H9 (cell line): ENCODE measurements at regions not wholly inside any gene's neighbourhood (a gene's known extent, or its start where the extent isn't known, plus 50 kb on each side); places are given as distances from the start of the nearest gene placed in this dataset.

Experiments used
- DNase-seq: peaks from one replicate; pipeline ENCODE4 v3.0.0-alpha.2; 2017
- H2AFZ ChIP-seq: one replicate; pipeline ENCODE4 v1.6.1; 2013; ENCODE audit warnings: mild to moderate bottlenecking, low read length, control low read depth, moderate library complexity
- H2AK5ac ChIP-seq: 2 replicates; pipeline ENCODE4 v1.6.1; 2013; ENCODE audit warnings: low read length, control low read depth, mixed read lengths; ENCODE audit not compliant: insufficient read length
- H2BK120ac ChIP-seq: one replicate; pipeline ENCODE4 v1.6.1; 2013; ENCODE audit warnings: low read depth, mild to moderate bottlenecking, low read length, control low read depth, inconsistent platforms; ENCODE audit not compliant: poor library complexity, severe bottlenecking
- H2BK12ac ChIP-seq: 2 replicates; pipeline ENCODE4 v1.6.1; 2013; ENCODE audit warnings: low read length, control low read depth, mixed read lengths, low read depth; ENCODE audit not compliant: insufficient read length
- H2BK15ac ChIP-seq: 2 replicates; pipeline ENCODE4 v1.6.1; 2013; ENCODE audit warnings: low read depth, low read length, control low read depth
- H2BK20ac ChIP-seq: one replicate; pipeline ENCODE4 v1.6.1; 2013; ENCODE audit warnings: low read depth, mild to moderate bottlenecking, low read length, control low read depth, inconsistent platforms; ENCODE audit not compliant: poor library complexity, severe bottlenecking
- H2BK5ac ChIP-seq: 2 replicates; pipeline ENCODE4 v1.6.1; 2013; ENCODE audit warnings: low read length, control low read depth, mixed read lengths; ENCODE audit not compliant: insufficient read length
- H3K14ac ChIP-seq: 2 replicates; pipeline ENCODE4 v1.6.1; 2013; ENCODE audit warnings: low read length, control low read depth; ENCODE audit not compliant: insufficient read depth
- H3K18ac ChIP-seq: 2 replicates; pipeline ENCODE4 v1.6.1; 2013; ENCODE audit warnings: low read depth, mild to moderate bottlenecking, mixed read lengths, low read length, control low read depth; ENCODE audit not compliant: insufficient read length
- H3K23ac ChIP-seq: 2 replicates; pipeline ENCODE4 v1.6.1; 2013; ENCODE audit warnings: low read length, control low read depth, mixed read lengths, low read depth; ENCODE audit not compliant: insufficient read length
- H3K23me2 ChIP-seq: 2 replicates; pipeline ENCODE4 v1.6.1; 2013; ENCODE audit warnings: low read depth, mild to moderate bottlenecking, mixed read lengths, low read length, control low read depth; ENCODE audit not compliant: insufficient read length, poor library complexity, severe bottlenecking
- H3K27ac ChIP-seq: 2 replicates; pipeline ENCODE4 v1.5.1; 2013; ENCODE audit warnings: low read length, control low read depth, mixed read lengths, low read depth; ENCODE audit not compliant: insufficient read length
- H3K27me3 ChIP-seq: 2 replicates; pipeline ENCODE4 v1.6.1; 2013; ENCODE audit warnings: low read length, control low read depth, inconsistent platforms; ENCODE audit not compliant: insufficient read depth
- H3K4ac ChIP-seq: 2 replicates; pipeline ENCODE4 v1.6.1; 2013; ENCODE audit warnings: low read depth, mild to moderate bottlenecking, control low read depth, inconsistent platforms, low read length, moderate library complexity
- H3K4me1 ChIP-seq: 2 replicates; pipeline ENCODE4 v1.6.1; 2013; ENCODE audit warnings: low read length, control low read depth, inconsistent platforms; ENCODE audit not compliant: insufficient read depth
- H3K4me2 ChIP-seq: 2 replicates; pipeline ENCODE4 v1.6.1; 2013; ENCODE audit warnings: low read length, control low read depth, mixed read lengths; ENCODE audit not compliant: insufficient read length, insufficient read depth
- H3K56ac ChIP-seq: 2 replicates; pipeline ENCODE4 v1.6.1; 2013; ENCODE audit warnings: low read depth, mild to moderate bottlenecking, mixed read lengths, low read length, control low read depth; ENCODE audit not compliant: insufficient read length
- H3K79me1 ChIP-seq: 2 replicates; pipeline ENCODE4 v1.6.1; 2013; ENCODE audit warnings: low read depth, mild to moderate bottlenecking, moderate library complexity, low read length, control low read depth, inconsistent platforms; ENCODE audit not compliant: insufficient read depth, poor library complexity, severe bottlenecking
- H3K79me2 ChIP-seq: 2 replicates; pipeline ENCODE4 v1.6.1; 2013; ENCODE audit warnings: low read length, control low read depth, inconsistent platforms; ENCODE audit not compliant: insufficient read depth
- H3K9ac ChIP-seq: 2 replicates; pipeline ENCODE4 v1.6.1; 2013; ENCODE audit warnings: low read length, control low read depth, mixed read lengths; ENCODE audit not compliant: insufficient read length; ENCODE audit errors: extremely low read depth
- H3K9me3 ChIP-seq: one replicate; pipeline ENCODE4 v1.6.1; 2013; ENCODE audit warnings: low read depth, low read length, inconsistent platforms; ENCODE audit not compliant: control insufficient read depth
- H3T11ph ChIP-seq: one replicate; pipeline ENCODE4 v1.6.1; 2013; ENCODE audit warnings: mild to moderate bottlenecking, low read length, control low read depth, inconsistent platforms
- H4K20me1 ChIP-seq: one replicate; pipeline ENCODE4 v1.6.1; 2013; ENCODE audit not compliant: control insufficient read depth, insufficient read length, insufficient read depth
- H4K5ac ChIP-seq: 2 replicates; pipeline ENCODE4 v1.6.1; 2013; ENCODE audit warnings: low read depth, mild to moderate bottlenecking, mixed read lengths, low read length, control low read depth; ENCODE audit not compliant: insufficient read length
- H4K8ac ChIP-seq: replicated peaks from 2 replicates; pipeline ENCODE4 v1.6.1; 2013; ENCODE audit warnings: low read length, control low read depth, mixed read lengths, low read depth; ENCODE audit not compliant: insufficient read length
- H4K91ac ChIP-seq: 2 replicates; pipeline ENCODE4 v1.6.1; 2013; ENCODE audit warnings: low read depth, mild to moderate bottlenecking, moderate library complexity, mixed read lengths, low read length, control low read depth; ENCODE audit not compliant: insufficient read length
- H3K27ac Mint-ChIP-seq, 3 experiments: 2 replicates in 2 of 3; 3 replicates in 1 of 3; pipeline ENCODE4 v1.8.0; 2020 to 2021; ENCODE audit warnings: mixed read lengths in 3 of 3, mild to moderate bottlenecking in 1 of 3, moderate library complexity in 1 of 3
- H3K27me3 Mint-ChIP-seq: 2 replicates; pipeline ENCODE4 v1.8.0; 2021; ENCODE audit warnings: low read depth, mild to moderate bottlenecking, moderate library complexity, mixed read lengths
- H3K36me3 Mint-ChIP-seq, 3 experiments: 2 replicates in 2 of 3; 3 replicates in 1 of 3; pipeline ENCODE4 v1.8.0; 2020 to 2021; ENCODE audit warnings: low read depth in 3 of 3, mixed read lengths in 3 of 3; ENCODE audit not compliant: insufficient read depth in 1 of 3
- H3K4me1 Mint-ChIP-seq, 2 experiments: 2 replicates each; pipeline ENCODE4 v1.8.0; 2020; ENCODE audit warnings: mixed read lengths in 2 of 2
- H3K4me3 Mint-ChIP-seq, 2 experiments: 2 replicates in 1 of 2; 3 replicates in 1 of 2; pipeline ENCODE4 v1.8.0; 2020 to 2021; ENCODE audit warnings: mild to moderate bottlenecking in 2 of 2, mixed read lengths in 2 of 2, moderate library complexity in 1 of 2
- H3K9me3 Mint-ChIP-seq, 2 experiments: 2 replicates in 1 of 2; 3 replicates in 1 of 2; pipeline ENCODE4 v1.8.0; 2020; ENCODE audit warnings: mild to moderate bottlenecking in 2 of 2, mixed read lengths in 2 of 2, moderate library complexity in 1 of 2
- CTCF ChIP-seq: fragments of 200-600 bp; sonication (generic); conservative IDR thresholded peaks from 3 replicates; pipeline ENCODE4 v1.8.0; 2021; ENCODE audit warnings: antibody characterized with exemption, mild to moderate bottlenecking
- WGBS: extraction: QIAGEN DNeasy Blood & Tissue Kit; methylation state at CpG from one replicate; pipeline ENCODE4 v1.1.7; 2013; ENCODE audit warnings: missing lambda C conversion rate, low lambda C conversion rate, mixed read lengths; ENCODE audit not compliant: insufficient read length; ENCODE audit errors: extremely low coverage; 5-methylcytosine and 5-hydroxymethylcytosine counted together

GRCh38 chr10:65550761-65551160, 1375.1 kb upstream of the LRRTM3 start:
- Histone ChIP-seq H3K4ac (no peak overlapping the region), H4K5ac (no peak overlapping the region), H3K18ac (no peak overlapping the region), H3K27ac (no peak overlapping the region), H4K20me1 (no peaks in the 10 kb centered on the region), H3K23ac (no peak overlapping the region), H4K8ac (no peak overlapping the region), H3K79me2 (no peaks in the 10 kb centered on the region), H2BK15ac (no peak overlapping the region), H2BK20ac (no peak overlapping the region), H3K9ac (no peak overlapping the region), H3K79me1 (no peaks in the 10 kb centered on the region), H2BK120ac (no peak overlapping the region), H3K4me1 (no peaks in the 10 kb centered on the region), H2AFZ (no peak overlapping the region), H2BK5ac (no peak overlapping the region), H3K27me3 (no peaks in the 10 kb centered on the region), H2BK12ac (no peak overlapping the region), H3K56ac (no peak overlapping the region), H4K91ac (no peak overlapping the region), H2AK5ac (no peak overlapping the region), H3T11ph (no peak overlapping the region), H3K14ac (no peak overlapping the region), H3K23me2 (no peaks in the 10 kb centered on the region), H3K4me2 (no peak overlapping the region), H3K9me3 (no peaks in the 10 kb centered on the region)
- no peak overlapping the region for H3K4me3 Mint-ChIP-seq
- no peak overlapping the region for H3K27ac Mint-ChIP-seq
- no peaks in the 10 kb centered on the region for H3K36me3 Mint-ChIP-seq
- H3K27me3 Mint-ChIP-seq: no peaks in the 10 kb centered on the region
- TF ChIP-seq CTCF: no peak
- WGBS: no CpG with 5 or more reads among the region's 4 CpGs
- 0 out of 4 replicates have a peak, but pooled peaks cover 0 to 3% of the 10 kb centered on the region in 2 experiments for H3K4me1 Mint-ChIP-seq
- no peak for DNase-seq
- H3K9me3 Mint-ChIP-seq: no peaks in the 10 kb centered on the region
